GM19452 (cell line): ENCODE measurements at regions not wholly inside any gene's neighbourhood (a gene's known extent, or its start where the extent isn't known, plus 50 kb on each side); places are given as distances from the start of the nearest gene placed in this dataset.
"Not testable (repeated sequence)": the region's sequence is repeated elsewhere in the genome, so short reads cannot be mapped to it uniquely, and the experiment has no call there.

ENCODE experiments used
- ATAC-seq: cut with Tn5 transposase; IDR thresholded peaks from one replicate; pipeline ENCODE4 v1.9.1; 2021; ENCODE audit not compliant: unreplicated experiment

GRCh38 chr7:73918926-73919693 is 58.2 kb downstream of the TMEM270 start:
- ATAC-seq: no peak

GRCh38 chr7:73919694-73920375 is 58.9 kb downstream of the TMEM270 start:
- ATAC-seq: no peak

GRCh38 chr7:73920406-73921134 is 59.6 kb downstream of the TMEM270 start:
- ATAC-seq: no peak

GRCh38 chr7:73921623-73922528 is 60.9 kb downstream of the TMEM270 start:
- ATAC-seq: no peak

GRCh38 chr7:73928644-73929043 is 67.7 kb downstream of the TMEM270 start:
- not testable (repeated sequence) for ATAC-seq

- no peak for ATAC-seq
Observed at GRCh38 chr7:73931502-73931901, 70.5 kb downstream of the TMEM270 start.

GRCh38 chr7:73932364-73932763 is 71.4 kb downstream of the TMEM270 start:
- no peak for ATAC-seq

- ATAC-seq: no peak
Observed at GRCh38 chr7:73933091-73933490, 72.1 kb downstream of the TMEM270 start.

GRCh38 chr7:73936967-73937366 is 76.0 kb downstream of the TMEM270 start:
- no peak for ATAC-seq

GRCh38 chr7:73937650-73938049 is 76.7 kb downstream of the TMEM270 start:
- ATAC-seq: not testable (repeated sequence)

- no peak for ATAC-seq
Observed at GRCh38 chr7:73939528-73939927, 78.6 kb downstream of the TMEM270 start.

GRCh38 chr7:73940701-73941238 is 79.8 kb downstream of the TMEM270 start:
- no peak for ATAC-seq

GRCh38 chr7:73941836-73942551 is 81.0 kb downstream of the TMEM270 start:
- ATAC-seq: no peak

GRCh38 chr7:73945022-73945421 is 83.0 kb upstream of the ELN start:
- no peak for ATAC-seq

GRCh38 chr7:73948287-73948686 is 79.7 kb upstream of the ELN start:
- ATAC-seq: no peak

- no peak for ATAC-seq
Observed at GRCh38 chr7:73952266-73952665, 75.7 kb upstream of the ELN start.

GRCh38 chr7:73954181-73954580 is 73.8 kb upstream of the ELN start:
- no peak for ATAC-seq

GRCh38 chr7:73954861-73955260 is 73.1 kb upstream of the ELN start:
- no peak for ATAC-seq

GRCh38 chr7:73960548-73960947 is 67.4 kb upstream of the ELN start:
- no peak for ATAC-seq

- ATAC-seq: not testable (repeated sequence)
Observed at GRCh38 chr7:73961991-73962390, 66.0 kb upstream of the ELN start.
